DLD1 (cell line): ENCODE measurements at regions not wholly inside any gene's neighbourhood (a gene's known extent, or its start where the extent isn't known, plus 50 kb on each side); places are given as distances from the start of the nearest gene placed in this dataset.

Experiments
- in situ Hi-C: cut with HindIII; loops from 2 replicates; pipeline ENCODE4 v1.10.0; 2017; ENCODE audit warnings: low sequenced_read_pairs

DNA sequence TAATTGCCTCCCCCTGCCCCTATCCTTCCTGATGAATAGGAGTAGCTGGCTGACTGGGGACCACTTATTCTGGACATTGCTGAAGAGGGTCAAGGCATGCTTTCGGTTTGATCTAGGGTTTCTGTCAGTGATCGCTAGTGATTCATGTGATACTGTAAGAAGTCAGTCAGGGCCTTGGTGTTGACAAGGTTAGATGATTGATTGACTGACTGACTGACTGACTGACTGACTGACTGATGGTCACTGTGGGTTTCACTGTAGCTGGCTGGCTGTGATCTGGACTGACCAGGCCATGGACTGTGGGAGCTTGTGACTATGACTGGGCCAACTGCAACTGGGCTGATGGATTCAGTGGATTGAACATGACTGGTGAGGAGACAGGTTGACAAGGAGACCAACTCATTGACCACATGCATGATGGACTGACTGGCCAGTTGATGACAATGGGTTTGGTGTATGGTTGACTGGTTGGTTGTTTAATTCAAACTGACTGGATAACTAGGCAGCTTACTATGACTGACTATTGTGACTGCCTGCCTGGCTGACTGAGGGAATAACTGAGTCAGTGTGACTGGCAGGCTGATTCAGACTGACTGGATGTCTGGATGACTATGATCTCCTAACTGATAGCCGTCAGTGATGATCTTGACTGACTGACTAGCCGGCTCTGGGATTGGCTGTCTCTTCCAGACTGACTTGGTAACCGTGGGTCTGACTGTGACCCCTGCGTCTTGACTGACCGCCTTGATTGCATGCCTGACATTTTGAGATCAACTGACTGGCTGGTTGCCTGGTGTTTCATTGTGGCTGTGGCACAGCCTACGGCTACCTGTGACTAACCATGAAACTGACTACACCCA, 509.9 kb downstream of the SHQ1 start:
- in situ Hi-C loops: no loop called here

DNA sequence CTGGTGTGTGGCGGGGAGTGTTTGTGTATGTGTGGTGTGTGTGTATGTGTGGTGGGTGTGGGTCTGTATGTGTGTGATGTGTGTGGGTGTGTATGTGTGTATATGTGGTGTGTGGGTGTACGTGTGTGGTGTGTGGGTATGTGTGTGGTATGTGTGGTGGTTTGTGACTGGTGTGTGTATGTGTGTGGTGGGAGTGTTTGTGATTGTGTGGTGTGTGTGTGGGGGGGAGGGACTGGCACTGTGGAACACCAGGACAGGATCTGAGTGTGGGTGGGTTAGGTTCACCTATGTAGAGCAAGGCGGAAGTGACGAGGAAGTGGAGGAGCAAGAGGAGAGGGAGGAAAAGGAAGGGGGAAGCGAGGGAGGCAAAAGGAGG, 510.8 kb downstream of the SHQ1 start:
- in situ Hi-C loops: no loop called here

GRCh38 chr3:72336821-72337479, 511.3 kb downstream of the SHQ1 start:
- in situ Hi-C loops: no loop called here

GRCh38 chr3:72336114-72336651, 512.1 kb downstream of the SHQ1 start:
- in situ Hi-C loops: no loop called here

DNA sequence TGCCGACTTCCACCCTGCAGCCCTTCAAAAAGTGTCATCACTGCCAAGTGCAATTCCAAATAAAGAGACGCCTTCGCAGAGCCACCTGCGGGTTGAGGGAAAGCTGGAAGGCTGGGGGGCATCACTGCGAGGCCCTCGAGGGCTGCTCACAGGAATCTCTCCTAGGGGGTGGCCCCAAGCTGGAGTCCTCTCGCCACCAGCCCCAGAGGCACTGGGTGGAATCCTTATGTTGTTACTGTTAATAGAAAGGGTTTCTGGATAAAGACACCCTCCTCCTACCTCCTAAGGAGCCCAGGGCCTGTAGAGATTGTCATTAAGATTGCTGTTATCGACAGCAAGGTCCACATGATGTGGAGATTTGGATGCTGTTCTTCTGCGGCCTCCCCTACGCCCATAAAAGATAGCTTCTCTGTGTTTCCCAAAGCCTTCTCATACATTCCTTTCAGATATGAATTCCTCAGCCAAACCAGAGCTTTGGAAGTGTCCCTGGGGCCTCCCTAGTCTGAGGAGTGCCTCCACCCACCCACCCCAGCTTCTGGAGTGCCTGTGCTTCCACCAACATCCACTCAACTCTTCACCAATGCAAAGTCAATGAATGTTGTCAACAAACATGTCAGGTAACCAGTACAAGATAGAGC, 512.7 kb downstream of the SHQ1 start:
- in situ Hi-C loops: no loop called here

GRCh38 chr3:72334681-72335457, 513.4 kb downstream of the SHQ1 start:
- in situ Hi-C loops: no loop called here

GRCh38 chr3:72332689-72333088, 515.6 kb downstream of the SHQ1 start:
- in situ Hi-C loops: no loop called here

GRCh38 chr3:72332036-72332435, 516.2 kb downstream of the SHQ1 start:
- in situ Hi-C loops: no loop called here

DNA sequence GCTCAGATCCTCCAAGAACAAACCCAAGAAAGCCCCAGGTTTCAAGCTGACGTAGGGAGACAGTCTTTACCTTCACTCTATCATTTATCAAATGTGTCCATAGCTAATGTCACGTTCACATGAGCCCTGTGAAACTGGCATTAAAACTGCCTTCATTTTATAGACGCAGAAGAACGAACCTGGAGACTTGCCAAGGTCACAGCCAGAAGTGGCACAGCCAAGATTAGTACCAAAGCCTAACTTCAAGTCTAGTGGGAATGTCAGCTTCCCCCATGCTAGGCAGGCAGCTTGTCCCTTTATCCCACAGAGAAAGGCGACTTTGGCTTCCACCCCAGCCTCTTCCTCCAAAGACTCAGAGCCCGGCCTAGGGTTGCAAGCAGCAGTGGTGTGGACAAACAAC, 517.2 kb downstream of the SHQ1 start:
- in situ Hi-C loops: no loop called here

- in situ Hi-C loops: no loop called here
These were observed 518.9 kb downstream of the SHQ1 start for GRCh38 chr3:72329354-72329753.

GRCh38 chr3:72328755-72329277, 519.4 kb downstream of the SHQ1 start:
- in situ Hi-C loops: no loop called here

- in situ Hi-C loops: no loop called here
These were observed 521.2 kb downstream of the SHQ1 start for GRCh38 chr3:72327008-72327407.

DNA sequence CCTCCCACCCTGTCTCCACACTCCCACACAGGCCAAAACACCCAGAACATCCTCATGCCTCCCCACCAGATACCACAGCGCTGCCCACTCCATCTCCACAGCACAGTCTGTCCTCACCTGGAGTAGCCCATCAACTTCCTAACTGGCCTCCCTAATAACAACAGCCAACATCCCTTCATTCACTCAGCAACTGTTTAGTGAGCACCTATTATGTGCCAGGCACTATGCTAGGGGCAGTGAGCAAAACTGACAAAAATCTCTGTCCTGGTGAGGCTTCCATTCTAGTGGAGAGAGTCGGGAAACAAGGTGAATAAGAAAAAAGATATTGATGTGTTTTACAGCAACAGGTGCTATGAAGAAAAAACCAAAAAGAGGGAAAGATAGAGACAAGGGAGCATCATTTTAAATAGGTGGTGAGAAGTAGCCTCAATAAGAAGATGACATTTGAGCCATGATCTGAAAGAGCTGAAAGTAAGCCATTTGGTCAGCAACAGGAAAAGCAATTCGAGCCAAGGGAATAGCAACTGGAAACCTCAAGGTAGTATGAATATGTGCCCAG, 523.9 kb downstream of the SHQ1 start:
- in situ Hi-C loops: no loop called here

GRCh38 chr3:72323773-72324172, 524.5 kb downstream of the SHQ1 start:
- in situ Hi-C loops: no loop called here

DNA sequence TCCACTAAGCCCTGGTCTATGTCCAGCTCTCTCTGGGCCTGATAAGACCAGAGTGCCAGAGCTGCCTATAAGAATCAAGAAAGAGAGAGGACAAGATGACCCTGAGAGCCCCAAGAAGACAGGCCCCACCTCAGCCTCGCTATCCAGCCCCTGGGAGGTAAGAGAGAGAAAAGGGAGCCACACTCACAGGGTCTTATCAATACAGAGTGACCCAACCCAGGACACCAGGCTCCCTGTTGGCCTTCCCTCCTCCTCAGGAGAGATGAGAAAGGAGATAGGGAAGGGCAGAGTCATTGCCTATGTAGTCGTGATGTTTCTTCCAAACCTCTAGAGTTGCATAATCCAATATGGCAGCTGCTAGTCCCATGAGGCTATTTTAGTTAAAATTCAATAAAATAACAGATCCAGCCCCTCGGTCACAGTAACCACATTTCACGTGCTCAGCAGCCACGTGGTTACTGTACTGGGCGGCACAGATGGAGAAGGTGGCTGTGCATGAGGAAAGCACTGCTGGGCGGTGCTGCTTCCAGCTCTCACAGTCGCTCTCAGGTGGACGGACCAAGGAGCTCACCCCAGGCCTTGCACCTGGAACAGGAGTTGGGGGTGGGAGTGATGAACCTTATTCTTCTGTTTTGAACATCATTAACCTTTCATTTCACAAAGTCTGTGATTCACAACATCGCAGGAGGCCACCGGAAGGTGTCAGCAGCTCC, 525.8 kb downstream of the SHQ1 start:
- in situ Hi-C loops: no loop called here

GRCh38 chr3:72320955-72321303, 527.3 kb downstream of the SHQ1 start:
- in situ Hi-C loops: no loop called here

DNA sequence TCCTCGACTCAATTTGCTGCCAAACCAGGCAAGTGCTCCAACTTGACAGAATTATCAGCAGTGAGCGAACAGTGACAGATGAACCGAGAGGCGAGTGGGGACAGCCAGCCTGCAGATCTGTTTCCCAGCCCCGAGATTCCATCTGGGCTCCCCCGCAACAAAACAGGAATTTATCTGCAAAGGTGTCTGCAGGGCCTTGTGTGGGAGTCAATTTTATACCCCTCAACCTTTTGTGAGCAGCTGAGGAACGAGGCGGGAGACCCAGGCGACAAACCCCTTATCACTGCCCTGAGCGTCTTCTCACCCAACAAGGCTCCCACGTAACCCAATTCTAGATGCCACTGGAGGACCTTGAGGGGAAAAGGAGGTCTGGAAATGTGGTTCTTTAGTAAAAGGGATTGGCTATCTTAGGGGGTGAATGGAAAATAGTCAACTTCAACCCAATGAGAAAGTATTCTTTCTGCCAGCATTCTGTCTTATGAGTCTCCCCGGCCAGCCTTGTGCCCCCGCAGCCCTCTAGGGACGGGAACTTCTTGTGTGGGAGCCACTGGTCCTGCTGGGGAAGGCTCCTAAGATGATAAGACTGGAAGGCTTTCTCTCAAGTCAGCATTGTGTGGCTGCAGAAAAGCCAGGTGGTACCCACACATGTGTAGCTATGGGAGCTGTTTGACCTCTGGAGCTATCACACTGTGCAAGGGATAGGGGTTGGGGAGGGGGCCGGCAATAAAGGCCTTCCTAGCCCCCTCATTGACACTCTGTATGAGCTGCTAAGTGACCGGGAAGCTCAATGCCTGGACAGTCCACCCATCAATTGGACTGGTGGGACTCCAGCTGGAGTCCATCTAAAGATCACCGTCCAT, 527.9 kb downstream of the SHQ1 start:
- in situ Hi-C loops: no loop called here

GRCh38 chr3:72319194-72320094, 528.8 kb downstream of the SHQ1 start:
- in situ Hi-C loops: no loop called here
